NCI-H2196 (cell line): ENCODE measurements at regions not wholly inside any gene's neighbourhood (a gene's known extent, or its start where the extent isn't known, plus 50 kb on each side); places are given as distances from the start of the nearest gene placed in this dataset.

Experiments
- DNase-seq: peaks from one replicate; lab custom pipeline; 2025; ENCODE audit not compliant: unreplicated experiment; lab: John Stamatoyannopoulos, UW

DNA sequence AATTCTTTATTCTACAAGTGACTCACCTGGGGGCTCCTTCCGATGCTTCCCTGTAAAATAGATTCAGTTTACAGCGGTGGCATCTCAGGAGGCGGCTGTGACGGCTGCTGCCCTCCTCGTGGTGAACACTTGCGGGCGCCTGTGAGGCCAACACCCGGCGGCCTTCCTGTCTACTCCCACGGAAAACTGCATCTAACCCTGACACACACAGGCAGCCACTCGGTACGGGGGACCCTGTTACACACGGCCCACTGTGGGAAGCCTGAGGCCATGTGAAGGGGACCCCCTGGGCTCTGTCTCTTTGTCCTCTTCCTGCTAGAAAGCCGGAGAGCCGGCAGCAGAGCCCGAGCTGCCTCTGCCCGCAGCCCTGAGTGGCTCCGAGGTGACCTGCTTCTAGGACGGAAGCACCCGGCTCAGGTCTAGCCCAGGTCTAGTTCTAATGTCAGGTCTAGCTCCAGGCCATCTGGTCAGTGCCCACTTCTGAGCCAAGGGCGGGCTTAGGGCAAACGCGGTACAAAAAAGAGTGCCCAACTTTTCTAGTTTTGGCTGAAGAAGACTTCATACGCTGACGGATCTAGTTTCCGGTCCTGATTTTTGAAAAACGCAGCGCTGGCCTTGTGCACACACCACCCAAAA is 159.4 kb downstream of the ENGASE start:
- DNase-seq, result no peak

DNA sequence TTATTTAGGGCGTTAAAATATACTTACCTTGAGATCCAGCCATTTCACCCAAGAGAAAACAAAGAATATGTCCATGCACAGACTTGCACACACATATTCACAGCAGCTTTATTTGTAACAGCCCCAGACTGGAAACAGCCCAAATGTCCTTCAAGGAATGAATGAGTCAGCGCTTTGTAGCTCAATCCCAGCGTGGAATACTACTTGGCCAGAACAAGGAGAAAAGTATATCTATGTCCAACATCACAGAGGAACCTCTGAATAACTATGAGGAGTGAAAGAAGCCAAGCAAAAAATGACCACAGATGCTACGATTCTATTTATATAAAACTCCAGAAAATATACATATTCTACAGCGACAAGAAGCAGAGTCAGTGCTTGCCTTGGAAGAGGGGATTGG is 158.3 kb downstream of the ENGASE start:
- DNase-seq, result no peak

DNA sequence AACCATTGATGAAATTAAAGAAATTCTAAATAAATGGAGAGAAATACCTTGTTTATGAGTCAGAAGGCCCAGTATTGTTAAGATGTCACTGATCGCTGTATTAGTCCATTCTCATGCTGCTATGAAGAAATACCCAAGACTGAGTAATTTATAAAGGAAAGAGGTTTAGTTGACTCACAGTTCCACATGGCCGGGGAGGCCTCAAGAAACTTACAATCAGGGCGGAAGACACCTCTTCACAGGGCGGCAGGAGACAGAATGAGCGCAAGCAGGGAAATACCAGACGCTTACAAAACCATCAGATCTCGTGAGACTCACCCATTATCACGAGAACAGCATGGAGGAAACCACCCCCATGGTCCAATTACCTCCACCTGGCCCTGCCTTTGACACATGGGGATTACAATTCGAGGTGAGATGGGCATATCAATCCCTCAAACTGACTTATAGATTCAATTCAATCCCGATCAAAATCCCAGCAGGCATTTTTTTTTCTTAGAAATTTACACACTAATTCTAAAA is 157.2 kb downstream of the ENGASE start:
- no peak for DNase-seq

DNA sequence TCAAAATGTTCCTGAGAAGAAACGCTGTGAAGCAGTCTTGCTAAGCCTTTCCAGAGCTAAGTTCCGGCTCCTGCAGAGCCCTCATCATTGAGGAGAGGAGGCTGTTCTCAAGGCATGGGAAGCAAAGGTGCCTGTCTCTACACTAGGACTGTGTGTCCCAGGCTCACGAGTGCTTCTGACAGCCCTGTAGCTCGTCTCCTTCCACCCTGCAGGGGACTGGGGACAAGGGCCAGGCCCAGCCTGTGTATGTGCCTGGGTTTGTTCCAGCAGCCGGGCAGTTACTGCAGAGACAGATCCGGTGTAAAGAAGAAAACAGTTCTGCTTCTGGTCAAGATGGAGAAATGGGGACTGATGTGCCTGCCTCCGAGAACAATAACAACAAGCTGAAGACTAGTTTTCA is 156.0 kb downstream of the ENGASE start:
- DNase-seq, result no peak

DNA sequence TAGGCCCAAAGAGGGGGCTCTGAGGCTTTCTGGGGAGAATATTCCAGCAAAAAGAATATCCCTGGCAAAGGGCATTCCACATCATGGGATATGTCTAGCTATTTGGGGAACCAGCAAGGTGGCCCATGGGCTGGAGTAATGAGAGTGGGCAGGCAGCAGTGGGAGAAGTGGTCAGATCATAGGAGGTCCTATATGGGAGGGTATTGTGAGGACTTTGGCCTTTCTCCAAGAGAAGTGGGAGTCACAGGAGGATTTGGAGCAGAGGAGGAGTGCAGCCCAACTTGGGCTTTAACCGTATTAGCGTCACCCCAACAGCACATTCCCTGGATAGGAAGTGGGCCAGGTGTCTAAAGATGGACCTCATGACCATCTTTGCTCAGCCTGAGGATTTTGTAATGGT is 151.4 kb downstream of the ENGASE start:
- DNase-seq, result no peak

DNA sequence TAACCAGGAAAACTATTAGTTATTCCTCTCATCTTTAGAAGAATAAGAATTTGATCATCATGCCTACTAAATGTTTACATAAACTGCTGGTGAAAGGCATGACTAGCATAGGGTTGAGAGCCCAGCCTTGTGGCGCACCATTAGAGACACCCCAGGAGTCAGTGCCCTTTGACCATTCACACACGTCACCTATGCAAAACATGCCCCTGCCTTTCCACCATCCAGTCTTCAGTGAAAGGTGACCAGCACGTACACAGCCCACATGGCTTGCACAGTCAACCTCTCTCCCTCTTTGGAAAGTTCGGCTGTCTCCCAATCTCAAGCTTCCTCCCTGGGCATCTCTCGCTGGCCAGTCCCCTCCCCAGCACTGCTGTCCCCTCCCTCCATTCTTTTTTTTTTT is 150.3 kb downstream of the ENGASE start:
- no peak for DNase-seq

DNA sequence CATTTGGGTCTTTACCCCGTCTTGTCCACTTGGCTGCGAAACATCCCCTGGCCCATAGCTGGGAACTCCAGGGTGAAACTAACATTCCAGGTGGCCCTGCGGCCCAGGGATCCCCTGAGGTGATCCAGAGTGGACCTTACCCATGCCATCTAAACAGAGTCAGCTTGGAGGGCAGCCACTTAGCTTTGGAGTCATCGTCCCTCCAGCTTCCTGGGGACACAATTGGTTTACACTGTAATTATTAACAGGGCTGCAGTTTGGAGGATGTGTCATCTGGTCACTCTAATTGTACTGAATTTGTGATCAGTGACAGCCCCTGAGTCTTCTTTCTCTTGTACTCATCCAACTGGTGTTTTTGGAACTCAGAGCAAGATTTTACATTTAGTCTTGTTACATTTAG is 149.9 kb downstream of the ENGASE start:
- no peak for DNase-seq

DNA sequence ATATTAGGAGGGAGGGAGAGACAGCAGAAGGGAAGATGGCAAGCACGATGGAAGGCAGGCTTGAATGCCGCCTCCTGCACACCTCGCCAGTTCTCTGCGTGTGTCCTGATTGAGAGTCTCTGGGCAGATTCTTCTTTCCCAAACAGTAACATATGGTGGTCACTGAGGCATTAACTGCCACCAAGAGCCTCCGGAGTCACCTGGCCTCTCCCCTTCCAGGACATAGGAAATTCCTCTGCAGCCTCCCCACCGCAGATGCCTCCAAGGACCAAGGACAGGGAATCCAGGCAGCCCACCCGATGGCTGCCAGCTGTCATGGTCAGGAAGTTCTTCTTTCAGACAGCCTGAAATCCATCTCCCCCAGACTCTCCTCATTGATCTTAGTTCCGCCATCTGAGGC is 149.3 kb downstream of the ENGASE start:
- DNase-seq, result no peak

DNA sequence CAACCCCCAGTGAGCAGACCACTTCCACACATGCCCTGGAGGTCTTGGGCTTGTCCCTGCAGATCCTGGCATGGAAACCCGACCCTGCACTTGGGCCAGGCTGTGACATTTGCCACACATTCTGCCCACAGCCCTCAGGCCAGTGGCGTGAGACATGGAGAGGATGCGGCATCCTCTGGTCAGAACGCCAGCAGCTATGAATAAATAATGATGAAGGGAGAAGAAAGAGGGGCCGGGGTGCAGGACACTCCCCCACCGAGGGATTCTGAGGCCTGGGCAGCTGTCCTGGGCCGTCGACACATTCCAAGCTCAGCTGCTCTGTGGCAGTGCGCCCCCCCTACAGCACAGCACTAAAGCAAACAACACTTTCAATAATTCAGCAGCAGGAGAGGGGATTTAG is 148.8 kb downstream of the ENGASE start:
- DNase-seq, result no peak

DNA sequence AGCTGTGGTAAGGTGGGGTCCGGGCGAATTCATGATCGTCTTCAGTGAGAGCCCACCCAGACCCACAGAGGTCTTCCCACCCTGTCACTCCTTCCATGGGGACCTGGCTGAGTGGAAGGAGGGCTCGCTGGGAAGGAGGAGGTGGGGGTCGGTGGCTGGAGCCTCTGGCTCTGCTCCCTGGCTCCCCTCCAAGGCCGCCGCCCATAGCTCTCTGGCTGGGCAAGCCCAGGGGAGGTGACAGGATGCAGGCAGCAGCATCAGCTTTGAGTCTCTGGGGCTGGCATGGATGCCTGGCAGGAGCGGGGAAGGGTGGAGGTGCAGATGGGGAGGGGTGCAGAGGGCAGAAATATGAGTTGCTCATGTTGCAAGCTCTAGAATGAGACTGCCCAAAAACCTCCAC is 147.0 kb downstream of the ENGASE start:
- no peak for DNase-seq

DNA sequence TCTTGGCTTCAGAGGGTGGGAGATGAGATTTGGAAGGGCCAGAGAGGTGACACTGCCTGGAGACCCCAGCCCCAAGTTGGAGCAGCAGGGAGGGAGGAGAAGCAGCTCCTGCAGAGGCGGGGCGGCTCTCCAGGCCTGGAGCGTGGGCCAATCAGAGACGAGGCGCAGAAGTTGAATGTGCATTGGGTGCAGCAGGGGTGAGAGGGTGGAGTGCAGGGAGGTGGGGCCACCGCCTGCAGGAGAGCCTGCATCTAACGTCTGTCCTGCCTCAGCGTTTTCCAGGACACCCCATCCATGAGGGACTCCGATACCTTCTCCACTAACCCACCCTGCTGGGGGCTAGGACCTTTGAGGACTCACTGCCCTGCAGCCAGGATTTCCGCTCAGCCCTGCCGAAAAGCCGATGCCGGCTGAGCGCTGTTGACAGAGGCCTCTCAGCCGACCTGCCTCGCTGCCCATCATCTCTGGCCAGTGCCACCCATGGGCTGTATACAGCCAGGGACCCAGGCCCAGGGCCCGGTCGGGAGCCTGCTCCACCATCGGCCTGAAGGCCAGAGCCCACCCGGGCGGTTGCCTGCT is 146.2 kb downstream of the ENGASE start:
- no peak for DNase-seq

DNA sequence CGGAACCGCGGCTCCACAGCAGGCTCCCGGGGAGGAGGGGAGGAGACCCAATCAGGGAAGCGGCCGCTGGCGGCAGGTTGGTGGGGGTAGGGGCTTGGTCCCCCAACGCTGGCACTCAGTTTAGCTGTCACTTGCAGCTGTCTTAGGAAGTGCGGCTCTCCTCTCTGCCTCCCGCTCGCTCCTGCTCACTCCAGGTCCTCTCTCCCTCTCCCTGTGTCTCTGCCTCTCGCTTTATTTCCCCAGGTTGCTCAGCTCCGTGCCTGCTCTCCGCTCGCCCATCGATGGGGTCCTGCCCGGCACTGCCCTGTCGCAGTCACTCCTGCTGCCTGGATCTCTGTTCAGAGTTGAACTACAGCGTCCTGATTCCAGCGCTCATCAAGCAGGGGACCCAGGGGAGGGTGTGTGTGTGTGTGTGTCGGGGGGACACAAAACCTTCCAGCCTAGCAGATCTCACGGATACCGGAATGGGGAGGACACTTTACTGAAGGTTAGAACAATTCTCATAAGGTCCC is 145.6 kb downstream of the ENGASE start:
- no peak for DNase-seq

DNA sequence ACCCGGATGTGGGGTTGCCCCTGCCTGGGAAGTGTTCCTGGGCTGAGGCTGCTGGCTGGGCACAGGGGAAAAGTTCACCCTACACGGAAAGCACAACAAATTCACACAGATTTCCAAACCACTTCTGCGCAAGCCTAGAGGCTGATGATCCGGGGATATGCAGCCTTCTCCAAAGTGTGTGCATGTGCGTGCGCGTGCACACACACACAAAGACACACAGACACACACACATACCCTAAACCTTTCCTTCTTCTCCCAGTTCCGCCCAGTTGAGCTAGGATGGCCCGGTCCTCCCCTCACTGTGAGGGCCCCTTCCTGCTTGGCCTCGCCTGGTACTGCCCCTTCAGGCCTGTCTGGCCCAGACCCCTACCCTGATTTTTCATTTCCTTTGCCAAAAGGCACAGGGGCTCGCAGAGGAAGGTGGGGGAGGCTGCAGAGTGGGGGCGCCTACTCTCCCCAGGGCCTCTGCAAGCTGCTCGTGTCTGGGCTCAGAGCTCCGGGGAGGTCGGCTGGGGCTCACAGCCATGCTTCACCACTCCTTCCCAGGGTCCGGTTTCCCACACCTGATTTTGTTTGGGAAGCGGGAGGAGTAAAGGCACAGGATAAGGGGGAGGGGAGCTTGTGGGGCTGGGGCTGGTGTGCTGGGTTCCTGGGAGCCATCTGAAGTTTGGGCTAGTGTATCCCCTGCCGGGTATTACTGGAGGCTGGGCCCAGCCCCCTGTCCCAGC is 144.7 kb downstream of the ENGASE start:
- no peak for DNase-seq

DNA sequence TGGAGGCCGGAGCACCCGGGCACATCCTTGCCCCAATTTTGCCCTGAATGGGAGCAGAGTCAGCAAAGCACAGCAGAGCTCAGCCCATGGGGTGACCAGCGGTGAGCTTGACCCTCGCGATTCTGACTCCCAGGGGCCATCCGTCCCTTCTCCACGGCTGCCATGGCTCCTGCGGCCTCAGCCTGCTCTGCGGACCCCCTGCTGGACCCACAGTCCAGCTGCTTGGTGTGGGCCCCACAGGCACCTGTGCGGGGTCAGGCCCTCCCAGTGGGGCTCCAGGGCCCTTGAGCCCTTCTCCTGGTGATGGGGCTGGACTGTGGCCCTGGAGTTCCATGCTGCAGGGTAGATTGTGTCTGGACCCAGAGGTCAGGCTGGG is 144.2 kb downstream of the ENGASE start:
- no peak for DNase-seq

DNA sequence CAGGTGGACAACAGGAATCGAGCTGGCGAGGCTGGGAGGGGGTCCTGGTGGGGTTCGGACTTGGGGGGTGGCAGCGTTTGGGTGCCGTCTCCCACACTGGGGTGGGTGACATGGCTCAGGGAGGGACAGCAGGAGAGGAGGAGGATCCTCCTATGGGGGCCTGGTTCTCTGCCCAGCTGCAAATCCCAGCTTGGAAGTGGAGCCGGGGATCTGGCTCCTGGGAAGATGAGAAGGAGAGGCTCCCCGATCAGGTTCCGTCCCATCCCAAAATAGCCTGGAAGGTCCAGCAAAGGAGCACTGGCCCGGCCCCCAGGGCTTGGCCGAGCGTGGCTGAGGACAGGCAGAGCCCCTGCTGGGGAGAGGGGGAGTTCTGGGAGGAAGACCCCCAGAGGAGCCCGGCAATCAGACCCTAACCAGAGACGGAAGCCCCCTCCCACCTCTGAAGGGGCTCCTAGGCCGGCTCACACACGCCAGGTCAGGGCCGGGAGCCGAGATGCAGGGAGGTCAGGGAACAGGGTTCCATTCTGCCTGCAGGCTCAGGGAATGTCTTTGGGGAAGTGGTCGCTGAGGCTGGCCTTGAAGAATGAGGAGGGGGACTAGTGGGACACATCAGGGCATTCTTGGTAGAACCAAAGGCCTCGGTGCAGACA is 143.7 kb downstream of the ENGASE start:
- no peak for DNase-seq

DNA sequence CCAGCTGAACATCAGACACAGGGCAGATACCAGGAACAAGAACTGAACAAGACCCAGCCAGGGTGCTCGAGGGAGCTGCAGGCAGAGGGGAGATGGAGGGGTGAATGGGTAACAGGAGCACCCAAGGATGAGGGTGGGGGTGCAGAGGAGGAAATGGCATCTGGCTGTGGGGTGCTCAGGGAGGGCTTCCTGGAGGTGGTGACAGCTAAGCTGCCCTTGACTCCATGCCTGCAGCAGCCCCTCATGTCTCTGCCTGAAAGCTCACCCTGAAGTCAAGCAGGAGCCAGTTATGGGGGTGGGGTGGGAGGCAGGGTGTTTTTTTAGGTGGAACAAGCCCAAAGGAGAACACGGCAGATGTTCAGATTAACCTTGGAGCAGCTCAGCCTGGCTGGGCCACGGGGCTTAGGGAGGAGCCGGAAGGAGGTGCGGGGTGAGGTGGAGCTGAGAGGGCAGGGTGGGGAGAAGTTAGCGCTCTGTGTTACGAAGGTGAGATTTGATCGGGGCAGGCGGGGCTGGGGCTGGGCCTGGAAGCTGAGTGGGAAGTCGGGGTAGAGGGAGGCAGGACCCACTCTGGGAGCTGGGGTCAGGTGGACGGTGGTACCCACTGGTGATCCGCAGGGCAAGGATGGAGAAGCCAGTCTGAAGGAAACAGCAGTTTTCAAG is 143.0 kb downstream of the ENGASE start:
- DNase-seq, result no peak

DNA sequence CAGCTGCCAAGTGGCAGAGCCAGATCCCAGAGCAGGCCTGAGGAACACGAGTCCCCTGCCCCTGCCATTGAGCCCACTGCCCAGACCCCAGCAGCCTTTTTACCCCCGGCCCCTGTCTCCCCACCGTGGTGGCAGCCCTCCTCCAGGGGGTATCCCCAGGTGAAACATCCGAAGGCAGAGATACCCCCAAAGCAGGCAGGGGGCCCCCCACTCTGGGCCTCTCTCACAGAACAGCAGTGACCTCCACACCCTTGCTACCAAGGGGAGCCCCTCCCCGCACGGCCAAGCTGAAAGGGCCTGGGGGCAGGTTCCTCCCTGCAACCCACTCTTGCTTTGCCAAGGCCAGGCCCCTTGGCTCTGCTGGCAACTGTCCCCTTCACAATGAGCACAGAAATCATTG is 142.2 kb downstream of the ENGASE start:
- no peak for DNase-seq

DNA sequence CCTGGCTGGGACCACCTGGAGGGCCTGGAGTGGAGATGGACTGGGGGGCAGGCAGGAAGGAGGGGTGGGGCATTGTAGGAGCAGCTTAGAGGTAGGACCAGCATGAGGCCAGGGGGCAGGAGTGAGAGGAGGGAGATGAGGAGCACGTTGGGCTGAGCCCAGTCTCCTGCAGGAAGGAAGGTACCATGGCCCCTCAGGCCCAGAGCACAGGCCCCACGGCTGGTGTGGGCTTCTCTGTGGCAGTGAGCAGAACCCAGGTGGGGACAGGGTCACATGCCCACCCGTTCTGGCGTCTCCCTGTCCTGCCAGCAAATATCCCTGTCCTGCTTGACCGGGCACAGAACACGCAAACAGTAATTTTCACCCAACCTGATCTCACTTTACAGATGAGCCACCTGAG is 141.8 kb downstream of the ENGASE start:
- no peak for DNase-seq

DNA sequence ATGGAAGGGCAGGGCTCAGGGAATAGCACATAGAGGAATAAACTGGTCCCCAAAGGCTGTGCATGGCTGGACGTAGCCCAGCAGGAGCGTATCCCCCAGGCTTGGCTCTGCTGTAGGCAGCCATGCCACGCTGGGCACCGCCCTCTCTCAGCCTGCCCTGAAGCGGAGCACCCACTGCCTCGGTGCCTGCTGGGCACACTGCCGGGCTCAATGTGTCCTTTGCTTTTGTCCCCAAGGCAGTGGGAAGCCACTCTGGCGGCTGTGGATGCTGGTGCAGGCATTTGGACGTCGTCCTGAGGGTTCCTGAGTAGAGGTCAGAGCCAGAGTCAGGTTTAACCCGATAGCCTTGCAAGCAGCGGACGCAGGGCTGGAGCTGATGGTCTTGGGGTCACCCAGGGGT is 141.0 kb downstream of the ENGASE start:
- no peak for DNase-seq

DNA sequence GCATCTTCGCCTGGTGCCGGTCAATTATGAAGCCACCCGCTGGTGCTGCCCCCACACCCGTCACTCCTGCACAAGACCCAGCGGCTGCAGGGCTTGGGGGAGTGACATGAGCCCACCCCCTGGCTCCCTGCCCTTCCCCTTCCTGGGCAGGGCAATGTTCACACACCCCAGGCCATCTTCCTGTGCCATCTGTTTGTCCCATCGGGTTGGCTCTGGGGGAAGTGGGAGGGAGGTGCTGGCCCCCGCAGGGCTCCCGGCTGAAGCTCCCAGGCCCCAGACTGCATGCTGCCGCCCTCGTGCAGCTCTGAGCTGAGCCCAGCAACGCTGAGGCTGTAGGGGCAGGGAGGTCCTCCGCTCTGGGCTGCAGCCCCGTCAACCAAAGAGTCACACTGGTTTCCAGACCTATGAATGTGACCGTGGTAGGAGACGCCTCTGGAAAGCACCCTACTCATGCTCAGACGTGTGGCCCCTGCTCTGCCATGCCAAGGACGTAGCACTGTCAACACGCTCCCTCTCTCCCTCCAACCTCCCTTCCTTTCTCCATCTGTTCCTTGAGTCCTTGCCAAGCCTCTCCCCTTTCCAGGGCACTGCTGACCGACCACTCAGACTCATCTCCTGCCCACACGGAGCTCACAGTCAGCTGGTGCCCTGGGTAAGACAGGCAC is 140.4 kb downstream of the ENGASE start:
- no peak for DNase-seq

DNA sequence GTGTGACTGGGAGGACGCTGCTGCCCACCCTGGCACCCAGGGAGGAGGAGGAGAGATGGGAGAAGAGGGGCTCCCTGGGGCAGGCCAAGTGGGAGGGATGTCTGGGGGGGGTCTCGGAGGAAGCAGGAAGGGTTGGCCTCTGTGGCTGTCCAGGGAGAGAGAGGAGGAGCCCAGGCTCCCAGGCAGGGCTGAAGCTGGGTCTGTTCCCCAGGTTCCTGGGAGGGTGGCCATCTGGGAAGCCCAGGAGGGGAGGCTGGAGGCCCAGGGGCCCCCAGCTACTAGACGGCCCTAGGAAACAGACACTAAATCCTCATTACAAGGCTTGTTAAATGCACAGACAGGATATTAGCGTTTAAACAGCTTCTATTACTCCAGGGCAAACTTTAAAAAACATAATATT is 139.8 kb downstream of the ENGASE start:
- DNase-seq, result no peak
